ENCODE measurements at regions not wholly inside any gene's neighbourhood (a gene's known extent, or its start where the extent isn't known, plus 50 kb on each side); places are given as distances from the start of the nearest gene placed in this dataset.

DNA sequence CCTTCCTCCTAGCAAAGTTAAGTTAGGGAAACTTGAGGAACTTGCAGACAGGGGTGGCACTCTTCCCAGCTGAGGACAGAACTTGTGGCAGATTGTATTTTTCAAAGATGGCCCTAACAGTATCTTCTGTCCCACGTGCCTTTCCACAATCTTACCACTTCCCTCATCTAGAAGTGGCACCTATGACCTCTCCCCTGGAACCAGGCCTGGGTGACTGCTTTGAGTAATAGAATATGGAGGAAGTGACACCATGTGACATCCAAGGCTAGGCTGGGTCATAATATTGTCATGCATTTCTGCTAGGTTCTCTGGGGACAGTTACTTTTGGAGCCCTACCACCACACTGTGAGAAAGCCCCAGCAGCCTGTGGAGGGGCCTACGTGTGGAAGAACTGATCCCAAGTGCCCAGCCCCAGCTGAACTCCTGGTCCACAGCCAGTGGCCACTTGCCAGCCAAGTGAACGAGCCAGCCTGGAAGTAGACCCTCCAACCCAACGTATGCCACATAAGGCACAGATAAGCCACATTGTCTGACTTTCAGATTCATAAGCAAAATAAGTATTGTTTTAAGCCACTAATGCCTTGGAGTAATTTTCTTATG is 193.7 kb downstream of the PTPN20 start:
- CTCF ChIA-PET, result no interaction called here
- TF ChIP-seq, protein P1, sequence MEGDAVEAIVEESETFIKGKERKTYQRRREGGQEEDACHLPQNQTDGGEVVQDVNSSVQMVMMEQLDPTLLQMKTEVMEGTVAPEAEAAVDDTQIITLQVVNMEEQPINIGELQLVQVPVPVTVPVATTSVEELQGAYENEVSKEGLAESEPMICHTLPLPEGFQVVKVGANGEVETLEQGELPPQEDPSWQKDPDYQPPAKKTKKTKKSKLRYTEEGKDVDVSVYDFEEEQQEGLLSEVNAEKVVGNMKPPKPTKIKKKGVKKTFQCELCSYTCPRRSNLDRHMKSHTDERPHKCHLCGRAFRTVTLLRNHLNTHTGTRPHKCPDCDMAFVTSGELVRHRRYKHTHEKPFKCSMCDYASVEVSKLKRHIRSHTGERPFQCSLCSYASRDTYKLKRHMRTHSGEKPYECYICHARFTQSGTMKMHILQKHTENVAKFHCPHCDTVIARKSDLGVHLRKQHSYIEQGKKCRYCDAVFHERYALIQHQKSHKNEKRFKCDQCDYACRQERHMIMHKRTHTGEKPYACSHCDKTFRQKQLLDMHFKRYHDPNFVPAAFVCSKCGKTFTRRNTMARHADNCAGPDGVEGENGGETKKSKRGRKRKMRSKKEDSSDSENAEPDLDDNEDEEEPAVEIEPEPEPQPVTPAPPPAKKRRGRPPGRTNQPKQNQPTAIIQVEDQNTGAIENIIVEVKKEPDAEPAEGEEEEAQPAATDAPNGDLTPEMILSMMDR (conservative IDR thresholded peaks at IDR 0.05; ENCODE audit: low read depth, low read length), result no peak
- TF ChIP-seq EZH2 (IDR thresholded peaks at IDR 0.05; ENCODE audit: borderline replicate concordance, low read depth, low read length, poor library complexity, severe bottlenecking), result no peak
- intact Hi-C loops (cut with micrococcal nuclease; ENCODE audit: unreplicated experiment), result loop anchor here (5.0 kb wide), 1 partner anchor 47 kb away; no protein-coding TSS in a partner anchor
- DNase-seq (ENCODE audit: low spot score), result no peak
- no peaks in the 10 kb centered on the region for H3K4me1 ChIP-seq (ENCODE audit: insufficient read depth, low read length, poor library complexity, severe bottlenecking)
- H3K27me3 ChIP-seq (replicated peaks; ENCODE audit: insufficient read depth, low read depth, low read length, poor library complexity), result no peaks in the 10 kb centered on the region
- H3K27ac ChIP-seq (ENCODE audit: low read depth, low read length, poor library complexity, severe bottlenecking), result no peak overlapping the region
- no peaks in the 10 kb centered on the region for H3K36me3 ChIP-seq (ENCODE audit: insufficient read depth, low read length, poor library complexity, severe bottlenecking)
- POLR2A ChIA-PET (ENCODE audit: low non-redundant PET), result no interaction called here
- no peak overlapping the region for H3K4me3 ChIP-seq (ENCODE audit: low read depth, low read length, poor library complexity, severe bottlenecking)
- no TSS peak for BruUV-seq (replicated peaks)
- H3K9me3 ChIP-seq (ENCODE audit: low read depth, low read length, poor library complexity, severe bottlenecking), result no peaks in the 10 kb centered on the region

DNA sequence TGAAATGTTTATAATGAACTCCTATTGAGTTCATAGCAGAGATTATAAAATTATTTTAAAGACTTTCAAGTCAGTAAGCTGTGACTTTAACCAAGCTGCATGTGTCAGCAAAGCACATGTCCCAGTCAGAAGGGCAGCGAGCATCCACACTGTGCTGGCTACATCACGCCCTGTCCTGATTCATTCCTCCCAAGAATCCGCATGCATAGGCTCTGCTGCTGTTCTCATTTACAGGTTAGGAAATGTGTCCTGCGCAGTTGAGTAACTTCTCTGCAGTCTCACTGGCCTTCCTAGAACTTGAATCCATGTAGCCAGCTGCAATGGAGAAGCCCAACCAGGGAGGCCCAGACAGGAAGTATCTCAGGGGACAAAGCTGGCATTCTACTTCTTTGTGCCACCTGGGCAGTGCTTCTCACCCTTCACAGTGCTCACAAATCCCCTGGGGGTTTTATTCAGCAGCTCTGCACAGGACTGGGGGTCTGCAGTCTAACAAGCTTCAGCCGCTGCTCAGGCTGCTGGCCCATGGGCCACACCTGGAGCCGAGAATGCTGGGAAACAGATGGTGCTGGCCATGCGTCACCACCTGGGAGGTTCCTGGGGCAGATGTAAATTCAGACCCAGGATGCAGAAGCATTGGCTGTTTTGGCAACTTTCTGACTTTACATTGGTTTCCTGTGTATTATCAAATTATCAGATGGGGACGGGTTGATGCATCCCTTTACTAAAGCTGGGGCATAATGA is 192.8 kb upstream of the GDF10 start:
- intact Hi-C loops (cut with micrococcal nuclease; ENCODE audit: unreplicated experiment), result no loop called here
- H3K27ac ChIP-seq (ENCODE audit: low read depth, low read length, poor library complexity, severe bottlenecking), result no peak overlapping the region
- CTCF ChIA-PET, result no interaction called here
- H3K4me3 ChIP-seq (ENCODE audit: low read depth, low read length, poor library complexity, severe bottlenecking), result no peak overlapping the region
- no peaks in the 10 kb centered on the region for H3K9me3 ChIP-seq (ENCODE audit: low read depth, low read length, poor library complexity, severe bottlenecking)
- H3K4me1 ChIP-seq (ENCODE audit: insufficient read depth, low read length, poor library complexity, severe bottlenecking), result no peaks in the 10 kb centered on the region
- no peak for TF ChIP-seq EZH2 (IDR thresholded peaks at IDR 0.05; ENCODE audit: borderline replicate concordance, low read depth, low read length, poor library complexity, severe bottlenecking)
- TF ChIP-seq, protein P1 (conservative IDR thresholded peaks at IDR 0.05; ENCODE audit: low read depth, low read length), result no peak
- BruUV-seq (replicated peaks), result no TSS peak
- H3K27me3 ChIP-seq (replicated peaks; ENCODE audit: insufficient read depth, low read depth, low read length, poor library complexity), result no peaks in the 10 kb centered on the region
- no peak for DNase-seq (ENCODE audit: low spot score)
- POLR2A ChIA-PET (ENCODE audit: low non-redundant PET), result no interaction called here
- no peaks in the 10 kb centered on the region for H3K36me3 ChIP-seq (ENCODE audit: insufficient read depth, low read length, poor library complexity, severe bottlenecking)

DNA sequence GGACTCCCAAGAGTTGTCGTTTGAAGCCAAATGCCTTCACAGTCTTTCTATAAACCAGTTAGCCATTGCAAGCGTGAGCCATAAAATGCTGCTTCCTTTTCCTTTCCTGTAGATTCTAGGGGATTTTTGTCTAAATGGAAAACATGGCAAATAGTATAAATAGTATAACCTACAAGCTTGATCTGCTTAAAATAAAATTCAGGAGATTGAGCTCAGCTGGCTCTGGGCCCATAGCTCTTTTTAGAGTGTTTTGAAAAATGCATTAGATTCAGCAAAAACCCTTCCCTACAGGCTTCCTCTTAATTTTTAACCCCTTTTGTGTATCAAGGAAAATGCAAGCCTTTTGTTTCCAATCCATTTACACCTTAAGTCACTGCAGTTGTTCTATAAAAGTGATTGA is 190.1 kb upstream of the GDF10 start:
- Histone ChIP-seq H3K27ac (ENCODE audit: low read depth, low read length, poor library complexity, severe bottlenecking) (no peak overlapping the region), H3K4me3 (ENCODE audit: low read depth, low read length, poor library complexity, severe bottlenecking) (no peak overlapping the region), H3K4me1 (ENCODE audit: insufficient read depth, low read length, poor library complexity, severe bottlenecking) (no peaks in the 10 kb centered on the region), H3K9me3 (ENCODE audit: low read depth, low read length, poor library complexity, severe bottlenecking) (no peaks in the 10 kb centered on the region), H3K27me3 (replicated peaks; ENCODE audit: insufficient read depth, low read depth, low read length, poor library complexity) (no peaks in the 10 kb centered on the region), H3K36me3 (ENCODE audit: insufficient read depth, low read length, poor library complexity, severe bottlenecking) (no peaks in the 10 kb centered on the region)
- intact Hi-C loops (cut with micrococcal nuclease; ENCODE audit: unreplicated experiment), result no loop called here
- BruUV-seq (replicated peaks), result no TSS peak
- ChIA-PET CTCF (no interaction called here), POLR2A (ENCODE audit: low non-redundant PET) (no interaction called here)
- TF ChIP-seq EZH2 (IDR thresholded peaks at IDR 0.05; ENCODE audit: borderline replicate concordance, low read depth, low read length, poor library complexity, severe bottlenecking), result no peak
- DNase-seq (ENCODE audit: low spot score), result no peak
